HuH-7 (cell line): ENCODE measurements at regions not wholly inside any gene's neighbourhood (a gene's known extent, or its start where the extent isn't known, plus 50 kb on each side); places are given as distances from the start of the nearest gene placed in this dataset.

Experiments
- DNase-seq: peaks from one replicate; pipeline ENCODE4 v3.0.0; 2011; ENCODE audit warnings: low spot score

GRCh38 chrX:6906608-6907007, 240.9 kb upstream of the STS start:
- DNase-seq = no peak

- no peak for DNase-seq
Observed at GRCh38 chrX:6904156-6904555, 243.4 kb upstream of the STS start.

- no peak for DNase-seq
Observed at GRCh38 chrX:6898371-6898770, 249.1 kb upstream of the STS start.

- no peak for DNase-seq
Observed at GRCh38 chrX:6891404-6891803, 256.1 kb upstream of the STS start.

- DNase-seq = no peak
Observed at GRCh38 chrX:6890544-6891261, 256.8 kb upstream of the STS start.

GRCh38 chrX:6885909-6886308, 261.6 kb upstream of the STS start:
- no peak for DNase-seq

GRCh38 chrX:6885396-6885795, 262.1 kb upstream of the STS start:
- DNase-seq = no peak

GRCh38 chrX:6861456-6861855, 286.1 kb upstream of the STS start:
- no peak for DNase-seq

GRCh38 chrX:6857749-6858148, 289.8 kb upstream of the STS start:
- DNase-seq = no peak

GRCh38 chrX:6856471-6856870, 291.0 kb upstream of the STS start:
- no peak for DNase-seq

GRCh38 chrX:6852869-6853268, 294.6 kb upstream of the STS start:
- DNase-seq = no peak

GRCh38 chrX:6852121-6852520, 295.4 kb upstream of the STS start:
- DNase-seq = no peak

- DNase-seq = no peak
Observed at GRCh38 chrX:6851140-6851539, 296.4 kb upstream of the STS start.

- no peak for DNase-seq
Observed at GRCh38 chrX:6849716-6850414, 297.6 kb upstream of the STS start.

- no peak for DNase-seq
Observed at GRCh38 chrX:6832619-6833018, 297.7 kb upstream of the VCX3A start.

GRCh38 chrX:6826856-6827255, 291.9 kb upstream of the VCX3A start:
- DNase-seq = no peak

GRCh38 chrX:6821730-6822129, 286.8 kb upstream of the VCX3A start:
- DNase-seq = no peak

GRCh38 chrX:6813836-6814370, 279.0 kb upstream of the VCX3A start:
- no peak for DNase-seq

GRCh38 chrX:6812087-6812486, 277.2 kb upstream of the VCX3A start:
- no peak for DNase-seq

GRCh38 chrX:6810776-6811175, 275.9 kb upstream of the VCX3A start:
- DNase-seq = no peak

- DNase-seq = peak; percentile 3
Observed at GRCh38 chrX:6803607-6804006, 268.7 kb upstream of the VCX3A start.

GRCh38 chrX:6793000-6793399, 258.1 kb upstream of the VCX3A start:
- no peak for DNase-seq

- DNase-seq = no peak
Observed at GRCh38 chrX:6783912-6784311, 249.0 kb upstream of the VCX3A start.

GRCh38 chrX:6782831-6783230, 247.9 kb upstream of the VCX3A start:
- no peak for DNase-seq
